Ovary (tissue), 7 donors: ENCODE measurements at regions not wholly inside any gene's neighbourhood (a gene's known extent, or its start where the extent isn't known, plus 50 kb on each side); places are given as distances from the start of the nearest gene placed in this dataset.

Experiments used
- DNase-seq, 5 donors: peaks; one replicate each; pipeline ENCODE4 v3.0.0-alpha.2; 2019 to 2020
- H3K27ac ChIP-seq, 2 donors: fragments of 200-600 bp; one replicate each; pipeline versions ENCODE4 v1.5.1 to v1.8.0; 2019 to 2022
- H3K27me3 ChIP-seq: fragments of 200-600 bp; one replicate; pipeline ENCODE4 v1.8.0; 2022
- H3K36me3 ChIP-seq: fragments of 200-600 bp; sonication (generic); one replicate; pipeline ENCODE4 v1.5.1; 2019
- H3K4me1 ChIP-seq: one replicate; pipeline ENCODE4 v1.8.1; 2013; ENCODE audit warnings: mild to moderate bottlenecking, moderate library complexity; ENCODE audit not compliant: insufficient read depth
- H3K4me3 ChIP-seq: fragments of 200-600 bp; sonication (generic); one replicate; pipeline ENCODE4 v1.5.1; 2017
- H3K9me3 ChIP-seq, 2 donors: fragments of 200-600 bp in 1 of 2; sonication (generic) in 1 of 2; one replicate each; pipeline versions ENCODE4 v1.5.1 to v1.8.1; 2013 to 2019; ENCODE audit warnings: mild to moderate bottlenecking in 1 of 2, moderate library complexity in 1 of 2
- CTCF ChIP-seq, 3 donors: fragments of 450-650 bp in 2 of 3; fragments of 200-600 bp in 1 of 3; IDR thresholded peaks; one replicate each; pipeline versions ENCODE4 v1.5.1 to v1.8.0; 2016 to 2022; ENCODE audit warnings: antibody characterized with exemption in 3 of 3, mild to moderate bottlenecking in 1 of 3
- EP300 ChIP-seq: sonication (generic); formaldehyde crosslinking; IDR thresholded peaks from one replicate; pipeline ENCODE4 v1.6.1; 2017; ENCODE audit warnings: antibody characterized with exemption
- POLR2A ChIP-seq: fragments of 450-650 bp; IDR thresholded peaks from one replicate; pipeline ENCODE4 v1.6.1; 2017; ENCODE audit warnings: antibody characterized with exemption, mild to moderate bottlenecking, moderate library complexity
- WGBS, 3 donors: extraction: QIAGEN DNeasy Blood & Tissue Kit in 1 of 3; methylation state at CpG; one replicate each; pipeline versions ENCODE4 v1.1.5 to v1.1.7; 2013 to 2017; 5-methylcytosine and 5-hydroxymethylcytosine counted together
- intact Hi-C, 4 donors: fragments of 100-400 bp; cut with DNase I; formaldehyde crosslinking; loops; one replicate each; pipeline versions ENCODE4 v1.11.0 to v1.15.1; 2022 to 2023
- donor health status: DM: no; HTN: no; CAD: no; lungs with moderate emphysema.
- donor health status: DM: no; HTN: no; CAD: no.
- donor health status: Bipolar disorder and iron deficiency.
- donor health status: DM: no; HTN: no; CAD: no.
- donor health status: DM: yes; HTN: yes; CAD: no.

DNA sequence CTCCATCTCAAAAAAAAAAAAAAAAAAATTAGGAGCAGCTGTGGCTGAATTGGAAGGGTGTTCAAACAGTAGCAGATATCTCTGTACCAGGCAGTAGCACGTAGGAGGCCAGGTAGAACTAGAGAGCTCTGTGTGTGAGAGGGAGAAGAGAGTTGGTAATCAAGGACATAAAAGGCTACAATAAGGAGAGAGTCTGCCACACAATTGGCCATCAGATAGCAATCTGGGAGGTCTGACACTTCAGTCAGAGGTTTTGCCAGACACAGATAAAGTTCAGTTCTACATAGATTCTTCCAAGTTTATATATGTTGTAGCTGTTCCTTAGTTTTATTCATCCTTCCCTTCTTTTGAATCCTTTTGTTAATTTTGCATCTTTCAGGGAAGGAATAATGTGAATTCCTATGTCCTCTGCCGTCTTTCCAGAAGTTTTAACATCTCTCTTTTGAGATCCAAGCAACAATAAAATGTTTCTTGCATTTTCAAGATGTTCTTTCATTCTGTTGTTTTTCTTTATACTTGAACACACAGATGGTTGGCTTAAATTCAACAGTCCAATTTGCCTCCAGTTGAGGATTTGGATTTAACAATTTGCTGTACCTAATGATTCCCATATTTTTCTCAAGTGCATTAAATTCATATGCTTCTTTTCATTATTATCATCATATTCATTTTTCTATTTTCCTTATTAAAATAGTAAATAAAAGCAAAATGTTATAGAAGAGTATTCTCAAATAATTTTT, 600.3 kb upstream of the GCFC2 start:
- TF ChIP-seq CTCF (IDR thresholded peaks at IDR 0.05): no peak
- TF ChIP-seq POLR2A: no peak
- no peak for TF ChIP-seq EP300
- Histone ChIP-seq H3K27ac (no peak overlapping the region), H3K4me3 (no peak overlapping the region), H3K36me3 (no peaks in the 10 kb centered on the region), H3K27me3 (no peaks in the 10 kb centered on the region), H3K9me3 (no peaks in the 10 kb centered on the region), H3K4me1 (no peaks in the 10 kb centered on the region)
- intact Hi-C loops: no loop called here
- 34 to 41% (median 39%) methylated on average over 2 of the region's 2 CpGs for WGBS, 3 donors
- no peak for DNase-seq

GRCh38 chr2:76307495-76307894, 596.8 kb upstream of the GCFC2 start:
- H3K27me3 ChIP-seq: no peaks in the 10 kb centered on the region
- DNase-seq: no peak
- no peaks in the 10 kb centered on the region for H3K36me3 ChIP-seq
- intact Hi-C loops: no loop called here
- no peaks in the 10 kb centered on the region for H3K4me1 ChIP-seq
- no peak overlapping the region for H3K4me3 ChIP-seq
- TF ChIP-seq CTCF (IDR thresholded peaks at IDR 0.05) (no peak), EP300 (no peak), POLR2A (no peak)
- H3K27ac ChIP-seq: no peak overlapping the region
- H3K9me3 ChIP-seq: no peaks in the 10 kb centered on the region

- Histone ChIP-seq H3K27me3 (no peaks in the 10 kb centered on the region), H3K4me3 (no peak overlapping the region), H3K9me3 (no peaks in the 10 kb centered on the region), H3K36me3 (no peaks in the 10 kb centered on the region), H3K4me1 (no peaks in the 10 kb centered on the region), H3K27ac (no peak overlapping the region)
- DNase-seq: no peak
- TF ChIP-seq POLR2A: no peak
- TF ChIP-seq CTCF (IDR thresholded peaks at IDR 0.05): no peak
- no peak for TF ChIP-seq EP300
- intact Hi-C loops: no loop called here
These were observed 587.3 kb upstream of the GCFC2 start for GRCh38 chr2:76298041-76298440.

DNA sequence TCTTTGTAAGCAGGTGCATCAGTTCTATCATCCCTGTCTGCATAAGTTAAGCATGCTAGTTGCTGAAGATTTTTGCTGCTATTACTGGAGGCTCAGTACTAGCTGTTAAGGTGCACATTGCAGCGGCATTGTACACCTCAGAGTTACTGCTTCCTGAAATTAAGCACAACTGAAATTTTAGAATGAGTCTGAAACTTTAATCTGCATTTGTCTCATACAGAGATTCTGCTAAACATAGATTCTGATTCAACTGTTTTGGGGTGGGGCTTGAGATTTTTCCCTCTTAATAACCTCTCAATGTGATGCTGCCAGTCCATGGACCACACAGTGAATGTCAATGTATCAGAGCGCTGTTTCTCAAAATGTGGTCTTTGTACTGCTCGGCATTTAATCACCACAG, 585.7 kb upstream of the GCFC2 start:
- no peaks in the 10 kb centered on the region for H3K27me3 ChIP-seq
- intact Hi-C loops: no loop called here
- WGBS, 3 donors: 88 to 91% (median 89%) methylated on average over 3 of the region's 3 CpGs

More for the DNA sequence above, 585.7 kb upstream of the GCFC2 start:
- no peaks in the 10 kb centered on the region for H3K36me3 ChIP-seq
- no peaks in the 10 kb centered on the region for H3K4me1 ChIP-seq
- no peak overlapping the region for H3K4me3 ChIP-seq
- no peak for DNase-seq
- no peak for TF ChIP-seq EP300
- no peak for TF ChIP-seq POLR2A
- no peak for TF ChIP-seq CTCF (IDR thresholded peaks at IDR 0.05)
- no peak overlapping the region for H3K27ac ChIP-seq
- H3K9me3 ChIP-seq: no peaks in the 10 kb centered on the region
